Prostate gland (tissue), 2 donors: ENCODE measurements at regions not wholly inside any gene's neighbourhood (a gene's known extent, or its start where the extent isn't known, plus 50 kb on each side); places are given as distances from the start of the nearest gene placed in this dataset.

Experiments
- DNase-seq: peaks from one replicate; pipeline ENCODE4 v3.0.0-alpha.2; 2019; ENCODE audit warnings: low spot score
- H3K27ac ChIP-seq, 2 donors: fragments of 200-600 bp; sonication (generic); 2 replicates each; pipeline ENCODE4 v1.5.1; 2017 to 2019
- H3K27me3 ChIP-seq: fragments of 200-600 bp; sonication (generic); replicated peaks from 2 replicates; pipeline ENCODE4 v1.5.1; 2019; ENCODE audit not compliant: insufficient read depth
- H3K36me3 ChIP-seq, 2 donors: fragments of 200-600 bp; sonication (generic); 1 replicate in 1 of 2; 2 replicates in 1 of 2; pipeline versions ENCODE4 v1.5.1 to v1.8.1; 2017 to 2019
- H3K4me1 ChIP-seq: fragments of 200-600 bp; sonication (generic); replicated peaks from 2 replicates; pipeline ENCODE4 v1.5.1; 2019
- H3K4me3 ChIP-seq, 2 donors: fragments of 200-600 bp; sonication (generic); 2 replicates each; pipeline ENCODE4 v1.5.1; 2017 to 2019
- H3K9me3 ChIP-seq: fragments of 200-600 bp; sonication (generic); 2 replicates; pipeline ENCODE4 v1.5.1; 2017
- CTCF ChIP-seq, 4 experiments: fragments of 200-600 bp in 2 of 4; fragments of 450-650 bp in 2 of 4; sonication (generic) in 2 of 4; IDR thresholded peaks; 1 replicate in 3 of 4; 2 replicates in 1 of 4; pipeline ENCODE4 v1.5.1; 2016 to 2019; ENCODE audit warnings: antibody characterized with exemption in 4 of 4, mild to moderate bottlenecking in 2 of 4, moderate library complexity in 2 of 4
- POLR2A ChIP-seq: fragments of 450-650 bp; IDR thresholded peaks from one replicate; pipeline ENCODE4 v1.6.1; 2016; ENCODE audit warnings: antibody characterized with exemption, mild to moderate bottlenecking
- POLR2AphosphoS5 ChIP-seq: sonication (generic); formaldehyde crosslinking; IDR thresholded peaks from one replicate; pipeline ENCODE4 v1.6.1; 2017; ENCODE audit warnings: antibody characterized with exemption
- WGBS: methylation state at CpG from one replicate; pipeline ENCODE4 v1.1.5; 2018; 5-methylcytosine and 5-hydroxymethylcytosine counted together
- intact Hi-C: fragments of 100-400 bp; cut with DNase I; formaldehyde crosslinking; loops from one replicate; pipeline ENCODE4 v1.14.2; 2022

GRCh38 chr5:68161156-68161555, 54.4 kb upstream of the PIK3R1 start:
- WGBS = 66% methylated on average over 3 of the region's 3 CpGs
- intact Hi-C loops = no loop called here

GRCh38 chr5:68159224-68159951, 56.2 kb upstream of the PIK3R1 start:
- 95% methylated on average over 14 of the region's 14 CpGs for WGBS
- Histone ChIP-seq H3K36me3 (no peaks in the 10 kb centered on the region), H3K4me3 (no peak overlapping the region), H3K27ac (no peak overlapping the region), H3K4me1 (no peaks in the 10 kb centered on the region), H3K9me3 (no peaks in the 10 kb centered on the region), H3K27me3 (no peaks in the 10 kb centered on the region)
- TF ChIP-seq POLR2AphosphoS5 (no peak), POLR2A (no peak), CTCF (IDR thresholded peaks at IDR 0.05) (no peak)
- intact Hi-C loops = no loop called here
- no peak for DNase-seq

More at GRCh38 chr5:68161156-68161555, 54.4 kb upstream of the PIK3R1 start:
- H3K4me1 ChIP-seq = no peaks in the 10 kb centered on the region
- TF ChIP-seq POLR2AphosphoS5 (no peak), POLR2A (no peak), CTCF (IDR thresholded peaks at IDR 0.05) (no peak)
- H3K27me3 ChIP-seq = no peaks in the 10 kb centered on the region
- DNase-seq = no peak
- H3K9me3 ChIP-seq = no peaks in the 10 kb centered on the region
- H3K27ac ChIP-seq = no peak overlapping the region
- H3K4me3 ChIP-seq = no peak overlapping the region
- H3K36me3 ChIP-seq = no peaks in the 10 kb centered on the region

GRCh38 chr5:68155940-68156339, 59.6 kb upstream of the PIK3R1 start:
- DNase-seq = no peak
- Histone ChIP-seq H3K27ac (no peak overlapping the region), H3K4me1 (no peaks in the 10 kb centered on the region), H3K4me3 (no peak overlapping the region), H3K36me3 (no peaks in the 10 kb centered on the region), H3K9me3 (no peaks in the 10 kb centered on the region), H3K27me3 (no peaks in the 10 kb centered on the region)
- 96% methylated on average over 6 of the region's 6 CpGs for WGBS
- intact Hi-C loops = no loop called here
- TF ChIP-seq POLR2A (no peak), POLR2AphosphoS5 (no peak), CTCF (IDR thresholded peaks at IDR 0.05) (no peak)

- H3K27ac ChIP-seq = no peak overlapping the region
- 97% methylated on average over 9 of the region's 9 CpGs for WGBS
Measured at GRCh38 chr5:68154119-68154857, 61.3 kb upstream of the PIK3R1 start.

More at GRCh38 chr5:68154119-68154857, 61.3 kb upstream of the PIK3R1 start:
- H3K36me3 ChIP-seq = no peaks in the 10 kb centered on the region
- TF ChIP-seq POLR2AphosphoS5 (no peak), POLR2A (no peak), CTCF (IDR thresholded peaks at IDR 0.05) (no peak)
- no peak for DNase-seq
- no peaks in the 10 kb centered on the region for H3K4me1 ChIP-seq
- no peaks in the 10 kb centered on the region for H3K27me3 ChIP-seq
- H3K4me3 ChIP-seq = no peak overlapping the region
- intact Hi-C loops = no loop called here
- H3K9me3 ChIP-seq = no peaks in the 10 kb centered on the region
